GM23338 (cell line): ENCODE measurements at regions not wholly inside any gene's neighbourhood (a gene's known extent, or its start where the extent isn't known, plus 50 kb on each side); places are given as distances from the start of the nearest gene placed in this dataset.

Source experiments
- ATAC-seq: fragments of 200-7000 bp; cut with Tn5 transposase; 3 replicates; pipeline ENCODE4 v1.9.1; 2020
- DNase-seq: peaks from one replicate; pipeline ENCODE4 v3.0.0-alpha.2; 2015; ENCODE audit warnings: low spot score
- H2AFZ ChIP-seq: fragments of 200-600 bp; sonication (generic); 2 replicates; pipeline ENCODE4 v1.8.0; 2016; ENCODE audit warnings: antibody characterized with exemption, mild to moderate bottlenecking, moderate library complexity
- H3F3A ChIP-seq: fragments of 200-600 bp; sonication (generic); replicated peaks from 2 replicates; pipeline ENCODE4 v1.8.0; 2017; ENCODE audit warnings: antibody characterized with exemption, mixed run types, low read depth
- H3K27ac ChIP-seq: fragments of 200-600 bp; sonication (generic); 2 replicates; pipeline ENCODE4 v1.6.1; 2016; ENCODE audit warnings: low read depth
- H3K27me3 ChIP-seq: fragments of 200-600 bp; sonication (generic); 2 replicates; pipeline ENCODE4 v1.8.0; 2016; ENCODE audit warnings: mild to moderate bottlenecking, mixed run types, moderate library complexity; ENCODE audit not compliant: insufficient read depth
- H3K36me3 ChIP-seq: fragments of 200-600 bp; sonication (generic); 2 replicates; pipeline ENCODE4 v1.8.0; 2016; ENCODE audit warnings: mild to moderate bottlenecking; ENCODE audit not compliant: insufficient read depth
- H3K4me1 ChIP-seq: fragments of 200-600 bp; sonication (generic); 2 replicates; pipeline ENCODE4 v1.8.0; 2016; ENCODE audit warnings: mild to moderate bottlenecking, moderate library complexity; ENCODE audit not compliant: insufficient read depth
- H3K4me2 ChIP-seq: fragments of 200-600 bp; sonication (generic); 2 replicates; pipeline ENCODE4 v1.7.1; 2017; ENCODE audit warnings: mixed run types
- H3K4me3 ChIP-seq: fragments of 200-600 bp; sonication (generic); 2 replicates; pipeline ENCODE4 v1.6.1; 2016; ENCODE audit warnings: mixed run types
- H3K79me2 ChIP-seq: fragments of 200-600 bp; sonication (generic); replicated peaks from 2 replicates; pipeline ENCODE4 v1.8.0; 2017; ENCODE audit warnings: mild to moderate bottlenecking; ENCODE audit not compliant: insufficient read depth
- H3K9me2 ChIP-seq: fragments of 200-600 bp; sonication (generic); 2 replicates; pipeline ENCODE4 v1.8.0; 2017; ENCODE audit not compliant: insufficient read depth
- H4K20me1 ChIP-seq: fragments of 200-600 bp; sonication (generic); replicated peaks from 2 replicates; pipeline ENCODE4 v1.8.0; 2017; ENCODE audit warnings: mild to moderate bottlenecking; ENCODE audit not compliant: insufficient read depth
- H3K27ac Mint-ChIP-seq: 2 replicates; pipeline ENCODE4 v1.8.0; 2020; ENCODE audit warnings: inconsistent platforms, mild to moderate bottlenecking, moderate library complexity, mixed read lengths
- H3K27me3 Mint-ChIP-seq: 3 replicates; pipeline ENCODE4 v1.8.0; 2022; ENCODE audit warnings: low read depth, mild to moderate bottlenecking, moderate library complexity, mixed read lengths, inconsistent platforms; ENCODE audit not compliant: insufficient read depth, poor library complexity
- H3K36me3 Mint-ChIP-seq: 3 replicates; pipeline ENCODE4 v1.8.0; 2021; ENCODE audit warnings: low read depth, mild to moderate bottlenecking, inconsistent platforms, moderate library complexity, mixed read lengths
- H3K4me1 Mint-ChIP-seq: 3 replicates; pipeline ENCODE4 v1.8.0; 2020; ENCODE audit warnings: mild to moderate bottlenecking, inconsistent platforms, mixed read lengths
- H3K4me3 Mint-ChIP-seq: 3 replicates; pipeline ENCODE4 v1.8.0; 2021; ENCODE audit warnings: moderate library complexity, mild to moderate bottlenecking, inconsistent platforms, mixed read lengths
- H3K9me3 Mint-ChIP-seq: 3 replicates; pipeline ENCODE4 v1.8.0; 2020; ENCODE audit warnings: moderate library complexity, mild to moderate bottlenecking, inconsistent platforms, mixed read lengths
- CTCF ChIP-seq, 2 experiments: fragments of 200-600 bp in 1 of 2; sonication (generic) in 1 of 2; conservative IDR thresholded peaks; 2 replicates each; pipeline versions ENCODE4 v1.5.1 to v1.6.1; 2016 to 2017; ENCODE audit warnings: antibody characterized with exemption in 2 of 2, low read depth in 2 of 2, mild to moderate bottlenecking in 2 of 2, moderate library complexity in 1 of 2
- ETS1 ChIP-seq: IDR thresholded peaks from 2 replicates; pipeline ENCODE4 v1.6.1; 2016; ENCODE audit warnings: antibody characterized with exemption
- NANOG ChIP-seq: IDR thresholded peaks from 2 replicates; pipeline ENCODE4 v1.6.1; 2016; ENCODE audit warnings: antibody characterized with exemption, borderline replicate concordance
- POLR2AphosphoS5 ChIP-seq: IDR thresholded peaks from 2 replicates; pipeline ENCODE4 v1.6.1; 2016; ENCODE audit warnings: antibody characterized with exemption, low read depth
- REST ChIP-seq: IDR thresholded peaks from one replicate; pipeline ENCODE4 v1.6.1; 2018; ENCODE audit warnings: antibody characterized with exemption; ENCODE audit not compliant: unreplicated experiment
- STAT1 ChIP-seq: IDR thresholded peaks from one replicate; pipeline ENCODE4 v1.6.1; 2016; ENCODE audit warnings: antibody characterized with exemption; ENCODE audit not compliant: unreplicated experiment
- ZNF462 ChIP-seq: fragments of 250-450 bp; sonication (Bioruptor Pico); IDR thresholded peaks from 2 replicates; pipeline ENCODE4 v1.5.0; 2020; ENCODE audit warnings: mild to moderate bottlenecking, moderate library complexity

- TF ChIP-seq POLR2AphosphoS5 (no peak), ETS1 (no peak), REST (no peak), CTCF (conservative IDR thresholded peaks at IDR 0.05; ENCODE audit: low read depth in 2 of 2) (no peak), NANOG (no peak)
These were observed 997.3 kb downstream of the ARAP2 start (continued) for GRCh38 chr4:35247047-35247446.

- Mint-ChIP-seq H3K36me3 (no peaks in the 10 kb centered on the region), H3K4me3 (no peak overlapping the region), H3K9me3 (no peaks in the 10 kb centered on the region), H3K27me3 (no peaks in the 10 kb centered on the region), H3K27ac (no peak overlapping the region), H3K4me1 (peaks cover 18% of the 10 kb centered on the region)
- Histone ChIP-seq H3K79me2 (no peaks in the 10 kb centered on the region), H3K27me3 (no peaks in the 10 kb centered on the region), H3K4me1 (peaks cover 19% of the 10 kb centered on the region), H3K27ac (no peak overlapping the region), H3F3A (no peaks in the 10 kb centered on the region), H3K4me2 (no peak overlapping the region), H3K36me3 (no peaks in the 10 kb centered on the region), H3K4me3 (no peak overlapping the region), H4K20me1 (no peaks in the 10 kb centered on the region), H2AFZ (no peak overlapping the region), H3K9me2 (no peaks in the 10 kb centered on the region)
- no peak for DNase-seq
- ATAC-seq = no peak
- TF ChIP-seq ZNF462 (no peak), STAT1 (no peak), NANOG (no peak), CTCF (conservative IDR thresholded peaks at IDR 0.05; ENCODE audit: low read depth in 2 of 2) (no peak)
These were observed 994.0 kb downstream of the ARAP2 start for GRCh38 chr4:35250331-35250730.
